ENCODE measurements at regions not wholly inside any gene's neighbourhood (a gene's known extent, or its start where the extent isn't known, plus 50 kb on each side); places are given as distances from the start of the nearest gene placed in this dataset.

GRCh38 chr5:136924490-136924889, 559.1 kb upstream of the TRPC7 start:
- H2AFZ ChIP-seq (ENCODE audit: low read depth, low read length), result no peak overlapping the region
- no peaks in the 10 kb centered on the region for H3K79me2 ChIP-seq (replicated peaks; ENCODE audit: insufficient read depth, low read length)
- no peaks in the 10 kb centered on the region for H3K9me3 ChIP-seq (ENCODE audit: low read length)
- no peaks in the 10 kb centered on the region for H3F3A ChIP-seq (ENCODE audit: insufficient read depth, low read length, poor library complexity, severe bottlenecking)
- H3K9ac ChIP-seq (ENCODE audit: low read length), result no peak overlapping the region
- H3K36me3 ChIP-seq (ENCODE audit: insufficient read depth, low read length), result no peaks in the 10 kb centered on the region
- no peak overlapping the region for H3K4me2 ChIP-seq (ENCODE audit: low read length)
- H3K9me2 ChIP-seq (ENCODE audit: insufficient read depth, low read length), result no peaks in the 10 kb centered on the region
- H4K20me1 ChIP-seq (ENCODE audit: insufficient read depth), result no peaks in the 10 kb centered on the region
- no peak overlapping the region for H3K4me3 ChIP-seq (ENCODE audit: low read length)
- no peaks in the 10 kb centered on the region for H3K27me3 ChIP-seq (ENCODE audit: insufficient read depth, low read depth, low read length)
- TF ChIP-seq EP300 (conservative IDR thresholded peaks at IDR 0.05; ENCODE audit: poor library complexity, severe bottlenecking) (no peak), MXI1 (conservative IDR thresholded peaks at IDR 0.05; ENCODE audit: poor library complexity, severe bottlenecking) (no peak), SMC3 (conservative IDR thresholded peaks at IDR 0.05; ENCODE audit: poor library complexity) (no peak), TAF1 (IDR thresholded peaks at IDR 0.05; ENCODE audit: low read depth) (no peak), RAD21 (conservative IDR thresholded peaks at IDR 0.05) (no peak)
- no peak overlapping the region for H3K27ac ChIP-seq (ENCODE audit: low read length)

GRCh38 chr5:136910625-136911024, 545.3 kb upstream of the TRPC7 start:
- no peak overlapping the region for H3K27ac ChIP-seq (ENCODE audit: low read length)
- no peak overlapping the region for H3K4me2 ChIP-seq (ENCODE audit: low read length)
- H4K20me1 ChIP-seq (ENCODE audit: insufficient read depth), result no peaks in the 10 kb centered on the region
- no peaks in the 10 kb centered on the region for H3K36me3 ChIP-seq (ENCODE audit: insufficient read depth, low read length)
- no peaks in the 10 kb centered on the region for H3K9me3 ChIP-seq (ENCODE audit: low read length)
- no peaks in the 10 kb centered on the region for H3K27me3 ChIP-seq (ENCODE audit: insufficient read depth, low read depth, low read length)
- no peak overlapping the region for H3K9ac ChIP-seq (ENCODE audit: low read length)
- no peak overlapping the region for H2AFZ ChIP-seq (ENCODE audit: low read depth, low read length)
- no peaks in the 10 kb centered on the region for H3K9me2 ChIP-seq (ENCODE audit: insufficient read depth, low read length)
- TF ChIP-seq POLR2AphosphoS5 (IDR thresholded peaks at IDR 0.05), result no peak
- no peak for TF ChIP-seq MXI1 (conservative IDR thresholded peaks at IDR 0.05; ENCODE audit: poor library complexity, severe bottlenecking)
- TF ChIP-seq EZH2 (IDR thresholded peaks at IDR 0.05; ENCODE audit: borderline replicate concordance, insufficient read depth, low read length, poor library complexity, severe bottlenecking), result no peak
- no peak for TF ChIP-seq SMC3 (conservative IDR thresholded peaks at IDR 0.05; ENCODE audit: poor library complexity)
- no peak for TF ChIP-seq CTCF (IDR thresholded peaks at IDR 0.05; ENCODE audit: poor library complexity, severe bottlenecking)
- TF ChIP-seq EP300 (conservative IDR thresholded peaks at IDR 0.05; ENCODE audit: poor library complexity, severe bottlenecking), result no peak
- H3F3A ChIP-seq (ENCODE audit: insufficient read depth, low read length, poor library complexity, severe bottlenecking), result no peaks in the 10 kb centered on the region
- no peaks in the 10 kb centered on the region for H3K79me2 ChIP-seq (replicated peaks; ENCODE audit: insufficient read depth, low read length)
- no peak overlapping the region for H3K4me3 ChIP-seq (ENCODE audit: low read length)

GRCh38 chr5:136909906-136910305, 544.6 kb upstream of the TRPC7 start:
- no peak overlapping the region for H3K4me3 ChIP-seq (ENCODE audit: low read length)
- H2AFZ ChIP-seq (ENCODE audit: low read depth, low read length), result no peak overlapping the region
- H4K20me1 ChIP-seq (ENCODE audit: insufficient read depth), result no peaks in the 10 kb centered on the region
- no peaks in the 10 kb centered on the region for H3K36me3 ChIP-seq (ENCODE audit: insufficient read depth, low read length)
- TF ChIP-seq POLR2AphosphoS5 (IDR thresholded peaks at IDR 0.05), result no peak
- TF ChIP-seq EP300 (conservative IDR thresholded peaks at IDR 0.05; ENCODE audit: poor library complexity, severe bottlenecking), result no peak
- TF ChIP-seq REST (IDR thresholded peaks at IDR 0.05; ENCODE audit: borderline replicate concordance), result no peak
- no peaks in the 10 kb centered on the region for H3K9me2 ChIP-seq (ENCODE audit: insufficient read depth, low read length)
- H3K27me3 ChIP-seq (ENCODE audit: insufficient read depth, low read depth, low read length), result no peaks in the 10 kb centered on the region
- no peaks in the 10 kb centered on the region for H3F3A ChIP-seq (ENCODE audit: insufficient read depth, low read length, poor library complexity, severe bottlenecking)
- H3K4me2 ChIP-seq (ENCODE audit: low read length), result no peak overlapping the region
- no peak overlapping the region for H3K27ac ChIP-seq (ENCODE audit: low read length)
- no peaks in the 10 kb centered on the region for H3K9me3 ChIP-seq (ENCODE audit: low read length)
- no peaks in the 10 kb centered on the region for H3K79me2 ChIP-seq (replicated peaks; ENCODE audit: insufficient read depth, low read length)
- H3K9ac ChIP-seq (ENCODE audit: low read length), result no peak overlapping the region

Data from neural cell (in vitro differentiated cells).